ENCODE measurements at regions not wholly inside any gene's neighbourhood (a gene's known extent, or its start where the extent isn't known, plus 50 kb on each side); places are given as distances from the start of the nearest gene placed in this dataset.

DNA sequence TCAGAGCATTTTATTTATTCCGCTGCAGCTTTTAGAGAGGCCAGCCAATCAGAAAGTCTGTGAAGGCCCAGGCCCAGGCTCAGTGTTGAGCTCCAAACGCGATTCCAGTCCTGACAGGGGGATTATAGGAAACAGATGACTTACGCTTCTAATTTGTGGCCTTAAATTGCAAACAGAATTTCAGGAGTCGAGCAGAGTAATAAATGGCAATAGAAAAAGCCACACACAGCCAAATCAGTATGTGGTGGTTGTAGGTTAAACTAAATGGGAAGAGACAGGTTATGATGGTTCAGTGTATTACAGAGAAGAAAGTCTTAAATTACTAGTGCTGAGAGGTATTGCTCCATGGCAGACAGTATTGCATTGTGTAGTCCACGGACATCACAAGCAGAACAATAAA is 131.0 kb upstream of the ZEB2 start:
- TF ChIP-seq, protein P1, sequence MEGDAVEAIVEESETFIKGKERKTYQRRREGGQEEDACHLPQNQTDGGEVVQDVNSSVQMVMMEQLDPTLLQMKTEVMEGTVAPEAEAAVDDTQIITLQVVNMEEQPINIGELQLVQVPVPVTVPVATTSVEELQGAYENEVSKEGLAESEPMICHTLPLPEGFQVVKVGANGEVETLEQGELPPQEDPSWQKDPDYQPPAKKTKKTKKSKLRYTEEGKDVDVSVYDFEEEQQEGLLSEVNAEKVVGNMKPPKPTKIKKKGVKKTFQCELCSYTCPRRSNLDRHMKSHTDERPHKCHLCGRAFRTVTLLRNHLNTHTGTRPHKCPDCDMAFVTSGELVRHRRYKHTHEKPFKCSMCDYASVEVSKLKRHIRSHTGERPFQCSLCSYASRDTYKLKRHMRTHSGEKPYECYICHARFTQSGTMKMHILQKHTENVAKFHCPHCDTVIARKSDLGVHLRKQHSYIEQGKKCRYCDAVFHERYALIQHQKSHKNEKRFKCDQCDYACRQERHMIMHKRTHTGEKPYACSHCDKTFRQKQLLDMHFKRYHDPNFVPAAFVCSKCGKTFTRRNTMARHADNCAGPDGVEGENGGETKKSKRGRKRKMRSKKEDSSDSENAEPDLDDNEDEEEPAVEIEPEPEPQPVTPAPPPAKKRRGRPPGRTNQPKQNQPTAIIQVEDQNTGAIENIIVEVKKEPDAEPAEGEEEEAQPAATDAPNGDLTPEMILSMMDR (IDR thresholded peaks at IDR 0.05) = no peak
- TF ChIP-seq EZH2 (IDR thresholded peaks at IDR 0.05; ENCODE audit: borderline replicate concordance, insufficient read depth, low read depth, low read length, poor library complexity, severe bottlenecking) = no peak
